Esophagus muscularis mucosa (tissue), 3 donors: ENCODE measurements at regions not wholly inside any gene's neighbourhood (a gene's known extent, or its start where the extent isn't known, plus 50 kb on each side); places are given as distances from the start of the nearest gene placed in this dataset.

Experiments used
- POLR2A ChIP-seq: fragments of 450-650 bp; IDR thresholded peaks from one replicate; pipeline ENCODE4 v1.6.1; 2017; ENCODE audit warnings: antibody characterized with exemption, moderate library complexity, mild to moderate bottlenecking, low read depth
- POLR2AphosphoS5 ChIP-seq, 2 donors: sonication (generic); formaldehyde crosslinking; IDR thresholded peaks; one replicate each; pipeline ENCODE4 v1.6.1; 2017; ENCODE audit warnings: antibody characterized with exemption in 2 of 2
- TF ChIP-seq, protein P1 (sequence below), 3 experiments: fragments of 200-600 bp in 2 of 3; fragments of 450-650 bp in 1 of 3; sonication (generic) in 2 of 3; IDR thresholded peaks; one replicate each; pipeline ENCODE4 v1.5.1; 2017 to 2019; ENCODE audit warnings: antibody characterized with exemption in 3 of 3, mild to moderate bottlenecking in 2 of 3, moderate library complexity in 1 of 3

DNA sequence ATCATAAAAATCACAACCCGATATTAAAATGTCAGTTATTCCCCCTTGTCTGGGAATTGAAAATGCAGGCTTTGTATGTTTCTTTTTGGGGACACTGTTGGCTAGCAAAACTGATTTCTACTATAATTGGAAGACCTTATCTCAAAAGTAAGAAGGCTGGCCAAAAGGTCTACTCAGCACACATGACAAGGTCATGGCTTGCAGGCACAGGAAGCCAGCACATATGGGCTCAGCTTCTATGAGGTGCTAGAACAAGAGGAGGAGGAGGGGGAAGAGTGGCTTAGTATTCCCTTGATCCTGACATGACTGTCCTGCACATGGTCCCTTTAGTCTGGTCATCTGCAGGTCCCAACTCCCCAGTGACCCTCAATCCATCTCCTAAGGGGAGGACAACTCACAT lies 681.2 kb downstream of the SQOR start:
- TF ChIP-seq POLR2AphosphoS5 (IDR thresholded peaks at IDR 0.05): no peak
- TF ChIP-seq POLR2A: no peak
- TF ChIP-seq, protein P1, sequence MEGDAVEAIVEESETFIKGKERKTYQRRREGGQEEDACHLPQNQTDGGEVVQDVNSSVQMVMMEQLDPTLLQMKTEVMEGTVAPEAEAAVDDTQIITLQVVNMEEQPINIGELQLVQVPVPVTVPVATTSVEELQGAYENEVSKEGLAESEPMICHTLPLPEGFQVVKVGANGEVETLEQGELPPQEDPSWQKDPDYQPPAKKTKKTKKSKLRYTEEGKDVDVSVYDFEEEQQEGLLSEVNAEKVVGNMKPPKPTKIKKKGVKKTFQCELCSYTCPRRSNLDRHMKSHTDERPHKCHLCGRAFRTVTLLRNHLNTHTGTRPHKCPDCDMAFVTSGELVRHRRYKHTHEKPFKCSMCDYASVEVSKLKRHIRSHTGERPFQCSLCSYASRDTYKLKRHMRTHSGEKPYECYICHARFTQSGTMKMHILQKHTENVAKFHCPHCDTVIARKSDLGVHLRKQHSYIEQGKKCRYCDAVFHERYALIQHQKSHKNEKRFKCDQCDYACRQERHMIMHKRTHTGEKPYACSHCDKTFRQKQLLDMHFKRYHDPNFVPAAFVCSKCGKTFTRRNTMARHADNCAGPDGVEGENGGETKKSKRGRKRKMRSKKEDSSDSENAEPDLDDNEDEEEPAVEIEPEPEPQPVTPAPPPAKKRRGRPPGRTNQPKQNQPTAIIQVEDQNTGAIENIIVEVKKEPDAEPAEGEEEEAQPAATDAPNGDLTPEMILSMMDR (IDR thresholded peaks at IDR 0.05): no peak
